Thyroid gland (tissue), 4 donors: ENCODE measurements at regions not wholly inside any gene's neighbourhood (a gene's known extent, or its start where the extent isn't known, plus 50 kb on each side); places are given as distances from the start of the nearest gene placed in this dataset.

Experiments
- CTCF ChIP-seq, 6 experiments: fragments of 200-600 bp in 3 of 6; fragments of 450-650 bp in 3 of 6; sonication (generic) in 3 of 6; IDR thresholded peaks; one replicate each; pipeline ENCODE4 v1.5.1; 2016 to 2019; ENCODE audit warnings: antibody characterized with exemption in 6 of 6, mild to moderate bottlenecking in 2 of 6, inconsistent platforms in 1 of 6, moderate library complexity in 1 of 6
- POLR2A ChIP-seq, 2 donors: fragments of 450-650 bp; IDR thresholded peaks; one replicate each; pipeline ENCODE4 v1.6.1; 2017; ENCODE audit warnings: antibody characterized with exemption in 2 of 2, mild to moderate bottlenecking in 2 of 2, moderate library complexity in 1 of 2

- TF ChIP-seq CTCF (IDR thresholded peaks at IDR 0.05) (no peak), POLR2A (IDR thresholded peaks at IDR 0.05) (no peak)
These were observed 303.2 kb upstream of the TMTC4 start for GRCh38 chr13:100977841-100978240.
